AG09319 (cell line): ENCODE measurements at regions not wholly inside any gene's neighbourhood (a gene's known extent, or its start where the extent isn't known, plus 50 kb on each side); places are given as distances from the start of the nearest gene placed in this dataset.

Source experiments
- DNase-seq: peaks from one replicate; pipeline ENCODE4 v3.0.0-alpha.2; 2010; ENCODE audit warnings: low read depth; ENCODE audit errors: extremely low read depth
- TF ChIP-seq, protein P1 (sequence below): IDR thresholded peaks from 2 replicates; pipeline ENCODE4 v1.5.1; 2011; ENCODE audit warnings: low read depth, mild to moderate bottlenecking, inconsistent platforms, low read length, moderate library complexity

DNA sequence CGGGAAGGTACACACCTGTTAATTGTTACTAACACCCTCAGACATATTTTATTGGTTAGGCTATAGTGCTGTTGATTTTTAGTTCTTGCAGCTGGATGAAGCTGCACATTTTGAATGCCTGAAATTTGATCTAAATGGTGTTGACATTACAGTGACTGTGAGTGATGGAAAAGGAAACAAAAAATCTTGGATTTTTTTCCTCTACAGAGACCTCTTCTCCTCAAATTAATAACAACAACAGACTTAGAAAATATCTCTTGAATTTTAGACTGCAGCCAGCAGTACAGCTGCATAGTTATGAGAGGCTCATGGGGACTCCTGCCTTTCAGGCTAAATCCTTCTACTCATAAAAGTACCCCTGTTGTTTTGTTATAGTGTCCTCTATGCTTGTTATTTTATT, 500.5 kb upstream of the SPRY2 start:
- TF ChIP-seq, protein P1, sequence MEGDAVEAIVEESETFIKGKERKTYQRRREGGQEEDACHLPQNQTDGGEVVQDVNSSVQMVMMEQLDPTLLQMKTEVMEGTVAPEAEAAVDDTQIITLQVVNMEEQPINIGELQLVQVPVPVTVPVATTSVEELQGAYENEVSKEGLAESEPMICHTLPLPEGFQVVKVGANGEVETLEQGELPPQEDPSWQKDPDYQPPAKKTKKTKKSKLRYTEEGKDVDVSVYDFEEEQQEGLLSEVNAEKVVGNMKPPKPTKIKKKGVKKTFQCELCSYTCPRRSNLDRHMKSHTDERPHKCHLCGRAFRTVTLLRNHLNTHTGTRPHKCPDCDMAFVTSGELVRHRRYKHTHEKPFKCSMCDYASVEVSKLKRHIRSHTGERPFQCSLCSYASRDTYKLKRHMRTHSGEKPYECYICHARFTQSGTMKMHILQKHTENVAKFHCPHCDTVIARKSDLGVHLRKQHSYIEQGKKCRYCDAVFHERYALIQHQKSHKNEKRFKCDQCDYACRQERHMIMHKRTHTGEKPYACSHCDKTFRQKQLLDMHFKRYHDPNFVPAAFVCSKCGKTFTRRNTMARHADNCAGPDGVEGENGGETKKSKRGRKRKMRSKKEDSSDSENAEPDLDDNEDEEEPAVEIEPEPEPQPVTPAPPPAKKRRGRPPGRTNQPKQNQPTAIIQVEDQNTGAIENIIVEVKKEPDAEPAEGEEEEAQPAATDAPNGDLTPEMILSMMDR = no peak
- DNase-seq = no peak

DNA sequence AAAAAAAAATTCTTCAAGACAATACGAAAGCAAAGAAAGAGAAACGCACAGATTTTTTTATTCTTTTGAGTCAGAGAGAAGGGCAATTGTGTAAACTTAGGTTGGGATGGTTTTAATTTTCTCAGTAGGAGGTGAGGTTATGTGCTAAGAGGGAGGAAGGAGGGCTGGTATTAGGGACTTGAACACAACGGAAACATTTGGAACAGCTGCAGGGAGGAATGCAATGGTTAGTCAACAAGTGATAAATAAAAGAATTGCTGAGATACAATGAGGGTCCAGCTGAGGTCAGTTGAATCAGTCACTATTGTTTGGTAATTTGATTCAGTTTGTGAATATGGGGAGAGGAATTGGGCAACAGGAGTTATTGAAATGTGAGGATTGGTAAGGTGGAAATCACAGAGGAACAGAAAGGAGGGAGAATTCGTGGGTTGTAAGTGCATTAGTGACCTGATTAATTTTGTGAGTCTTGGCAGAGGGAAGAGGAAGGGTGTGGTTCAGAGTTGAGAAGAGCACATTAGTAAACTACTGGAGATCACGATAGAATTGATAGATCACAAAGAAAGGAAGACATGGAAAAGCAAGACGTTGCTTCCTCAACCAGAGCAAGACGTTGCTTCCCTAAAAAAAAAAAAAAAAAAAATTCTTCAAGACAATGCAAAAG, 499.5 kb upstream of the SPRY2 start:
- TF ChIP-seq, protein P1 = no peak
- no peak for DNase-seq

DNA sequence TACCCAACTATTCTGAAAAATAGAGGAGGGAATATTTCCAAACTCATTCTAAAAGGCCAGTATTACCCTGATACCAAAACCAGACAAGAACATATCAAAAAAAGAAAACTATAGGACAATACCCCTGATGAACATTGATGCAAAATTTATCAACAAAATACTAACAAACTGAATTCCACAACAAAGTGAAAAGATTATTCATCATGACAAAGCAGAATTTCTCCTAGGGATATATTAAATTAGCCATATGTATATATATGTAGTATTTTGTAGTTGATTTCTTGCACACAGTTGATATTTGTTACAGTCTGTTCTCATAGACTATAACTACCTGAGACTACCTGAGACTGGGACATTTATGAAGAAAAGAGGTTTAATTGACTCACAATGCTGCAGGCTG, 495.0 kb upstream of the SPRY2 start:
- TF ChIP-seq, protein P1 = no peak
- no peak for DNase-seq

DNA sequence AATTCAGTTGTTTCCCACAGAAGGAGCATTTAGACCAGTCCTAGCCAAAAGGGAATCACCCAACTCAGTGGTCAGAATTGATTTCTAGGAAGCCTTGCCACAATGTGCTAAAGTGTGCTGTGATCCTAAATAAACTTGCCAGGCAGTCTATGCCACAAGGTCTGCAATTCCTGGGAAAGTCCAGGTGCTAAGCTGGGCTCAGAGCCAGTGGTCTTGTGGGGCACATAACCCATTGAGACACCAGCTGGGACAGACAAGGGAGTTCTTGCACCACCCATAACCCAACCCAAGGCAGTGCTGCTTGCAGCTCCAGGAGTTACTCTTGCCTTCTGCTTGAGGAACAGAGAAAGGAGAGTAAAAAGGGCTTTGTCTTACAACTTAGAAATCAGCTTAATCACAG, 489.5 kb upstream of the SPRY2 start:
- TF ChIP-seq, protein P1 = no peak
- DNase-seq = no peak

DNA sequence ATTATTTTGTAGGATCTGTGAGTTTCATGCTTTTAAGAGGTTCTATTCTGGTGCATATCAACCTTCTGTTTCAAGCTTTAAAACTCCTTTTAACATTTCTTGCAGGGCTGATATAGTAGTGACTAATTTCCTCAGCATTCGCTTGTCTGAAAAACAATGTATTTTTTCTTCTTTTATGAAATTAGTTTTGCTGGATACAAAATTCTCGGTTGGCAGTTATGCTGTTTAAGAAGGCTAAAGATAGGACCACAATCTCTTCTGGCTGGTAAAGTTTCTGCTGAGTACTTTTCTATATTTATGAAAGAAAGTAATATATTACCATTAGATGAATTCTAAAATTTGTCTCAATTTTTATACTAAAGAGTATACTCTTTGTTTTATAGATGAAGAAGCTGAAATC, 487.8 kb upstream of the SPRY2 start:
- TF ChIP-seq, protein P1 = no peak
- DNase-seq = no peak

DNA sequence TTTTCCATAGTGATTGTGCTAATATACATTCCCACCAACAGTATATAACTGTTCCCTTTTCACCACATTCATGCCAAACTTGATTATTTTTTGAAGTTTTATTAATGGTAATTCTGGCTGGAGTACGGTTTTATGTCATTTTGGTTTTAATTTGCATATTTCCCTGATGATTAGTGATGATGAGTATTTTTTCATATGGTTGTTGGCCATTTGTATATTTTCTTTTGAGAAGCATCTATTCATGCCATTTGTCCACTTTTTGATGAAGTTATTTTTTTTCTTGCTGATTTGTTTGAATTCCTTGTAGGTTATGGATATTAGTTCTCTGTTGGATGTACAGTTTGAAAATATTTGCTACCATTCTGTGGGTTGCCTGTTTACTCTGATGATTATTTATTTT, 484.4 kb upstream of the SPRY2 start:
- DNase-seq = no peak
- TF ChIP-seq, protein P1 = no peak

DNA sequence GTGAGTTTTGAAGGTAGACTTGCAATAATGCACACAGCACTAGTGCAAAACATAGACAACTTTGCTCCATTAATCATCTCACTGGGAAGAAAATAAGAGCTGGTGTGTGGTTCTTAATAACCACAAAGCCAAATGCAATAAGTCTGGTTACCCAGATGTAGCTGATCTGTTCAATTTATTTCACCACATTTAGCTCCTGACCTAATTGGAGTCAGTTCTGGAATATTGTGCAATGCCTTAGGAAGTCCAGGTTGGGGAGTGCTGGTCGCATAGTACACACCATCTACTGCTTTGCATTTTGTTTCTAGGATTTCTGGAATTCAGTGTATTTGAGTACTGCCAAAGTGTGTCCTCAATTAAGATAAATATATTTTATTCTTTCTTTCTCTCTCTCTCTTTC, 483.3 kb upstream of the SPRY2 start:
- TF ChIP-seq, protein P1 = no peak
- DNase-seq = no peak
